Calu3 (cell line): ENCODE measurements at regions not wholly inside any gene's neighbourhood (a gene's known extent, or its start where the extent isn't known, plus 50 kb on each side); places are given as distances from the start of the nearest gene placed in this dataset.

Experiments used
- BruUV-seq: library from RNA; stranded (reverse); fragments of 400-500 nt; replicated peaks from 2 replicates; lab custom pipeline; 2021; lab: Mats Ljungman, UMichigan
- CTCF ChIA-PET: fragments of 300-600 bp; sonication (Branson Sonifier 250); formaldehyde crosslinking; loops from one replicate; lab custom pipeline; 2022; ENCODE audit warnings: antibody characterized with exemption; lab: Charles Lee
- DNase-seq: peaks from one replicate; pipeline ENCODE4 v3.0.0; 2022
- H3K27ac Mint-ChIP-seq: one replicate; pipeline ENCODE4 v1.8.0; 2022; ENCODE audit warnings: mixed read lengths; ENCODE audit not compliant: unreplicated experiment
- H3K27me3 Mint-ChIP-seq: one replicate; pipeline ENCODE4 v1.8.0; 2022; ENCODE audit warnings: mixed read lengths; ENCODE audit not compliant: unreplicated experiment
- H3K36me3 Mint-ChIP-seq: one replicate; pipeline ENCODE4 v1.8.0; 2022; ENCODE audit warnings: mild to moderate bottlenecking, moderate library complexity, mixed read lengths; ENCODE audit not compliant: insufficient read depth, unreplicated experiment
- H3K4me1 Mint-ChIP-seq: one replicate; pipeline ENCODE4 v1.8.0; 2022; ENCODE audit warnings: mild to moderate bottlenecking, low read depth, mixed read lengths; ENCODE audit not compliant: unreplicated experiment
- H3K4me3 Mint-ChIP-seq: one replicate; pipeline ENCODE4 v1.8.0; 2022; ENCODE audit warnings: mild to moderate bottlenecking, low read depth, moderate library complexity, mixed read lengths; ENCODE audit not compliant: unreplicated experiment
- H3K9me3 Mint-ChIP-seq: one replicate; pipeline ENCODE4 v1.8.0; 2022; ENCODE audit warnings: low read depth, mixed read lengths; ENCODE audit not compliant: unreplicated experiment
- CTCF ChIP-seq: fragments of 200-600 bp; IDR thresholded peaks from one replicate; pipeline ENCODE4 v1.8.0; 2022; ENCODE audit warnings: antibody characterized with exemption; ENCODE audit not compliant: unreplicated experiment
- intact Hi-C: fragments of 100-400 bp; cut with micrococcal nuclease; formaldehyde crosslinking; loops from one replicate; pipeline ENCODE4 v1.10.0; 2022; ENCODE audit not compliant: unreplicated experiment

DNA sequence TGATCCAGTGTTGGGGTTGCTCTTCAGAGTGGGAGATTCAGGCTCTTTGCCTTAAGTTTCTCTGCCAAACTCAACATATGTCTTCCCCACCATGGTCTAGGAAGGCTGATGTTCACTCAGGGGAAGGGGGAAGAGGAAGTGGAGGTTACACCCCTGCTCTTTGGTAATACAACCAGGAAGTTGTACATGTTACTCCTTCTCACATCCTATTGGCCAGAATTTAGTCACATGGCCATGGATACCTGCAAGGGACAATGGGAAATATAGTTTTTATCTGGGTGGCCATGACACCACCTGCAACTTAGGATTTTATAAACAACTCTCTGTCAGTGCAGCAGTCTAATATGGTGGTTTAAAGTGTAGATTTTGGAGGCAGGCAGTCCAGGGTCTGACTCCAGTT lies 150.9 kb downstream of the TBX5 start:
- Mint-ChIP-seq H3K36me3 (no peaks in the 10 kb centered on the region), H3K27me3 (no peaks in the 10 kb centered on the region), H3K4me3 (no peak overlapping the region), H3K9me3 (peaks cover 35% of the 10 kb centered on the region), H3K27ac (no peak overlapping the region), H3K4me1 (no peaks in the 10 kb centered on the region)
- no peak for DNase-seq
- intact Hi-C loops: no loop called here
- TF ChIP-seq CTCF: no peak
- no TSS peak for BruUV-seq
- CTCF ChIA-PET: interaction anchor here (0.6 kb wide), 1 partner anchor 35 kb away, joined by 6 read pairs; no protein-coding TSS in a partner anchor

- CTCF ChIA-PET: no interaction called here
- intact Hi-C loops: no loop called here
- Mint-ChIP-seq H3K4me3 (no peak overlapping the region), H3K36me3 (no peaks in the 10 kb centered on the region), H3K27ac (no peak overlapping the region), H3K9me3 (peaks cover 39% of the 10 kb centered on the region), H3K4me1 (no peaks in the 10 kb centered on the region), H3K27me3 (no peaks in the 10 kb centered on the region)
- TF ChIP-seq CTCF: no peak
- no TSS peak for BruUV-seq
- no peak for DNase-seq
Measured at GRCh38 chr12:114253976-114254778, 151.8 kb downstream of the TBX5 start.

DNA sequence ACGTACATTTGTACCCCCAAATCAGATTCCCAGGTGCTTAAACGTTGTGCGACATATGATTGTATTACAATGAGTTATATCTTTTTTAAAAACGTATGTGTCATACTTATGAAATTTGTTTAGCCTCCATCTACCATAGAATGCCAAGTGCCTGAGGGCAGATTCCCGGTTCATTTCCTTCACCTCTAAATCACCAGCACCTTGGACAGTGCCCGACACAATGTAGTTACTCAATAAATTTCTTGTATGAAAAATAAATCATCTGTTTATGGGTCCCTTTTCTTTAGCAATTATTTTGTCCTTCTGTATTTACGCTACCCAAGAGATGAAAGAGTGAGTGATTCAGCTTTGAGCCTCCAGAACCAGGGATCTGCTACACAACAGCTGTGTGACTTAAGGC lies 157.4 kb downstream of the TBX5 start:
- no peaks in the 10 kb centered on the region for H3K36me3 Mint-ChIP-seq
- no peaks in the 10 kb centered on the region for H3K27me3 Mint-ChIP-seq
- no peak overlapping the region for H3K27ac Mint-ChIP-seq
- no peaks in the 10 kb centered on the region for H3K4me1 Mint-ChIP-seq
- H3K4me3 Mint-ChIP-seq: no peak overlapping the region
- CTCF ChIA-PET: no interaction called here
- no TSS peak for BruUV-seq
- peaks cover 33% of the 10 kb centered on the region for H3K9me3 Mint-ChIP-seq
- DNase-seq: no peak
- TF ChIP-seq CTCF: no peak
- intact Hi-C loops: no loop called here

DNA sequence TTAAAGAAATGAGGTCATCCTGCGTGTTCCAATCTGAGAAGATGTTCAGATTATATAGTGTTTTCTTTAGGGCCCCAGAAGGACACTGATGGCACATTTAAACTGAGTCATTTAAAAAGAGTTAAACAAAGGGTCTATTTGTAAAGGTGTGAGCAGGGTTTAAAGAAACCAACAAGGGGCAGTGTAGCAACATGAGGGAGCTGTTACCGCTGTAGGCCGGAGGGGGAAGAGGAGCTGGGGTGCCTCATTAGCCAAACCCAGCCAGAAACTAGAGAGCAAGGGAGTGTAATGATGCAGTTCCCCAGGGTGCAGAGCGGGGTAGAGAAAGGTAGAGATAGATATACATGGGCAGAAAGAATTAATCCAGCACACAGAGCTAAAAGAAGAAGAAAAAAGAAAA lies 160.4 kb downstream of the TBX5 start:
- intact Hi-C loops: no loop called here
- CTCF ChIA-PET: no interaction called here

More for the DNA sequence above, 160.4 kb downstream of the TBX5 start:
- Mint-ChIP-seq H3K27me3 (no peaks in the 10 kb centered on the region), H3K27ac (no peak overlapping the region), H3K4me3 (no peak overlapping the region), H3K36me3 (no peaks in the 10 kb centered on the region), H3K4me1 (no peaks in the 10 kb centered on the region), H3K9me3 (peaks cover 22% of the 10 kb centered on the region)
- no peak for DNase-seq
- TF ChIP-seq CTCF: no peak
- no TSS peak for BruUV-seq
